Nephron (organoid): ENCODE measurements at regions not wholly inside any gene's neighbourhood (a gene's known extent, or its start where the extent isn't known, plus 50 kb on each side); places are given as distances from the start of the nearest gene placed in this dataset.

Experiments
- H3K27ac Mint-ChIP-seq, 3 experiments: 2 replicates each; pipeline ENCODE4 v1.8.0; 2020; ENCODE audit warnings: mixed read lengths in 3 of 3, mild to moderate bottlenecking in 2 of 3, moderate library complexity in 1 of 3
- H3K27me3 Mint-ChIP-seq: 2 replicates; pipeline ENCODE4 v1.8.0; 2021; ENCODE audit warnings: low read depth, mild to moderate bottlenecking, moderate library complexity, mixed read lengths
- H3K36me3 Mint-ChIP-seq: 2 replicates; pipeline ENCODE4 v1.8.0; 2020; ENCODE audit warnings: low read depth, mixed read lengths
- H3K4me1 Mint-ChIP-seq: 2 replicates; pipeline ENCODE4 v1.8.0; 2020; ENCODE audit warnings: mixed read lengths
- H3K4me3 Mint-ChIP-seq, 3 experiments: 2 replicates each; pipeline ENCODE4 v1.8.0; 2020; ENCODE audit warnings: mild to moderate bottlenecking in 3 of 3, mixed read lengths in 3 of 3, moderate library complexity in 2 of 3
- H3K9me3 Mint-ChIP-seq: 2 replicates; pipeline ENCODE4 v1.8.0; 2020; ENCODE audit warnings: mixed read lengths
- CTCF ChIP-seq, 3 experiments: fragments of 200-600 bp; sonication (generic); IDR thresholded peaks; one replicate each; pipeline ENCODE4 v1.5.0; 2021; ENCODE audit warnings: antibody characterized with exemption in 3 of 3; ENCODE audit not compliant: unreplicated experiment in 3 of 3

DNA sequence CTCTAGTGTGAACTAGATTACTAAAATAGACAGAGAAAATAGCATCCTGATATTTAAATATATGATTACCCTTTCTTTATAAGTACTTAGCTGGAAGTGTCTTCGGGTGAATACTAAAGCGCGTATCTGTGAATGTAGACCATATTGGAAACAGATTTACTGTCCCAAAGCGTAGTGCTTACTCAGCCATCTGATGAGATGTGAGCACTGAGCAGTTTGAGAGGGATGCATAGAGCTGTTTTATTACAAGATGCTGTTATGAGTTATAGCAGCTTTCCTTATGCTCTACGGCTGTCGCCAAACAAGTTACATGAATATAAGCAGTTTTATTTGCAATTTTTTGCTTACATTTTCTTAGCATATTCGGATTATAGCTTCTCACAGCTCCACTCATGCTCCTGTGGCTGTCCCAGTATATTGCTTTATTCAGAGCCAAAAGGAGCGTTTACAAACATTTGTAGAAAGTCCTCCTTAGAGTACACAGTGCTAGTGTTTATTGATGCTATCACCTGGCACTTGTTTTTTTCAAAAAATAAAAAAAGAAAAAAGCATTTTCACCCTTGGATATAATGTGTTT is 981.4 kb upstream of the WWC1 start:
- no peak for TF ChIP-seq CTCF (IDR thresholded peaks at IDR 0.05; ENCODE audit: unreplicated experiment in 3 of 3)
- peaks cover 24% of the 10 kb centered on the region for H3K27me3 Mint-ChIP-seq
- no peaks in the 10 kb centered on the region for H3K9me3 Mint-ChIP-seq
- H3K4me3 Mint-ChIP-seq, result no peak overlapping the region
- no peak overlapping the region for H3K27ac Mint-ChIP-seq
- no peaks in the 10 kb centered on the region for H3K4me1 Mint-ChIP-seq
- no peaks in the 10 kb centered on the region for H3K36me3 Mint-ChIP-seq

DNA sequence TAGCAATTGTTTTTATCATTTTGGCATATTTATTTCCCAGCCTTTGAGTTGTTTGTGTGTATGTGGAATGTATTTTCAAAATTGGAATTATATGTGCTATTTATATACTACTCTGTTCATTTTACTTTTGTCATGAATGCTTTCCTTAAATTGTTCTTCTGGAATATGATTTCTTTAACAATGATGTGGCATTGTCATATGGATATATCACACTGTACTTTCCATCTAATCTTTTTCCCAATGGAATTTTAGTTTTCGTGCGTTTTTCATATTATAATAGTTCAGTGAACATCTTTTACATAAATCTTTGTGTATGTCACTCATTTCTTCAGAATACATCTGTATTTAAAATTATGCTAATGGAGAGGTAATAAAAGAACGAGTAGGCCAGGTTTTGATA is 980.1 kb upstream of the WWC1 start:
- no peak for TF ChIP-seq CTCF (IDR thresholded peaks at IDR 0.05; ENCODE audit: unreplicated experiment in 3 of 3)
- no peaks in the 10 kb centered on the region for H3K9me3 Mint-ChIP-seq
- H3K4me3 Mint-ChIP-seq, result no peak overlapping the region
- no peaks in the 10 kb centered on the region for H3K4me1 Mint-ChIP-seq
- H3K27ac Mint-ChIP-seq, result no peak overlapping the region
- H3K36me3 Mint-ChIP-seq, result no peaks in the 10 kb centered on the region
- H3K27me3 Mint-ChIP-seq, result peaks cover 11% of the 10 kb centered on the region

GRCh38 chr5:167312225-167312624 is 979.2 kb upstream of the WWC1 start:
- H3K9me3 Mint-ChIP-seq, result no peaks in the 10 kb centered on the region
- no peaks in the 10 kb centered on the region for H3K36me3 Mint-ChIP-seq
- no peak overlapping the region for H3K4me3 Mint-ChIP-seq
- no peak for TF ChIP-seq CTCF (IDR thresholded peaks at IDR 0.05; ENCODE audit: unreplicated experiment in 3 of 3)
- H3K27me3 Mint-ChIP-seq, result peaks cover 5% of the 10 kb centered on the region
- H3K27ac Mint-ChIP-seq, result no peak overlapping the region
- H3K4me1 Mint-ChIP-seq, result no peaks in the 10 kb centered on the region

GRCh38 chr5:167315762-167316161 is 975.7 kb upstream of the WWC1 start:
- TF ChIP-seq CTCF (IDR thresholded peaks at IDR 0.05; ENCODE audit: unreplicated experiment in 3 of 3), result no peak
- no peak overlapping the region for H3K4me3 Mint-ChIP-seq
- no peaks in the 10 kb centered on the region for H3K36me3 Mint-ChIP-seq
- H3K27ac Mint-ChIP-seq, result no peak overlapping the region
- no peaks in the 10 kb centered on the region for H3K27me3 Mint-ChIP-seq
- no peaks in the 10 kb centered on the region for H3K4me1 Mint-ChIP-seq
- no peaks in the 10 kb centered on the region for H3K9me3 Mint-ChIP-seq

DNA sequence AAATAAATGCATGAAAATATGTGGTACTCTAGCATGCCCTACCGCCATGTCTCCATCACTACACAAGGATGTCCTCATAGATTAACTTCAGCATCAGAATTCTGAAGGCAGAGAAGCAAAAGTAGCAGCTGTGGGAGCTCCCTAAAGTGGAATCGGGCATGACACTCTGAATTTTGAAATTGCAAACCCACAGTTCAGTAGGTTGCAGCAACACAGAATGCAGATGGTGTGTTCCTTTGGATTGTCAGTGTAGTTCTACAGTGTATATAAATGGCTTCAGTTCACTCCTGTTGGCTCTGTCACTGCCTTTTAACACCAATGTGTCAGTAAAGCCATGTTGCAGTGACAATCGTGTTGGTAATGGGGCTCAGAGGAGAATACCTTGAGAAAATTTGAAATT is 973.6 kb upstream of the WWC1 start:
- Mint-ChIP-seq H3K4me1 (no peaks in the 10 kb centered on the region), H3K27me3 (no peaks in the 10 kb centered on the region), H3K36me3 (no peaks in the 10 kb centered on the region), H3K9me3 (no peaks in the 10 kb centered on the region), H3K4me3 (no peak overlapping the region), H3K27ac (no peak overlapping the region)
- no peak for TF ChIP-seq CTCF (IDR thresholded peaks at IDR 0.05; ENCODE audit: unreplicated experiment in 3 of 3)

DNA sequence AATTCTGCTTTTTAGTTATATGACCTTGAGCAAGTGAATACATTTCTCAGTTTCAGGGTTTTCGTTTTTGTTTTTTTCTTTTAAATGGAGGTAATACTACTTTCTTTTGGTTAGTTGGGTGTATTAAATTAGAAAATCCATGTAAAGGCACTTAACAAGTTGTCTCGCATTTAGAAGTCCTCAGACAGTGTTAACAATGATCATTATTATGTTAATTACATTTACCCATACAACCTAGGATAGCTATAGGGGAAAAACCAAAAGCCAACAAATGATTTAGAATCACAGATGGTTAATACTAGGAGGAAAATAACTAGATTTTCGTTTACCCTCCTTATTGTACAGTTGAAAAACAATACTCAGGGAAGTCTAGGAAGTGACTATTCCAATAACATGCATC is 972.2 kb upstream of the WWC1 start:
- H3K27me3 Mint-ChIP-seq, result no peaks in the 10 kb centered on the region
- H3K4me1 Mint-ChIP-seq, result no peaks in the 10 kb centered on the region
- no peaks in the 10 kb centered on the region for H3K36me3 Mint-ChIP-seq
- H3K27ac Mint-ChIP-seq, result no peak overlapping the region
- no peak for TF ChIP-seq CTCF (IDR thresholded peaks at IDR 0.05; ENCODE audit: unreplicated experiment in 3 of 3)
- H3K4me3 Mint-ChIP-seq, result no peak overlapping the region
- no peaks in the 10 kb centered on the region for H3K9me3 Mint-ChIP-seq
